NCI-H2107 (cell line): ENCODE measurements at regions not wholly inside any gene's neighbourhood (a gene's known extent, or its start where the extent isn't known, plus 50 kb on each side); places are given as distances from the start of the nearest gene placed in this dataset.

Experiments
- DNase-seq: peaks from one replicate; lab custom pipeline; 2025; lab: John Stamatoyannopoulos, UW

DNA sequence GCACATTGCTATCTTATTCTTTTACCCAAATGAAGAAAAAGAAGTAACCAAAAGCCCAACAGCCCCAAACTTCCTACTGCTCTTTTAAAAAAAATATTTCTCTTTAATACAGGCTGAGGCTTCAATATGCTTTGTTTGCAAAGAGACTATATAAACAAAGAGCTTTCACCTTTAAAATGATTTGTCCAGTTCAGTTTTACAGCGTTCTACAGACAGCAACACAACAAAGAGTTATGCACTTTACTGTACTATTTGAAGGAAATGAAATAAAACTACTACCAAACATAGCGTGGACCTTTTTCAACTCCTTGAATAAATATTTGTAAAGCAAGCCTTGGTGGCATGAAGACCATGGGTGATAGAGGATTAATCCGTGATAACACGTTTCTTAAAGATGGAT is 151.2 kb downstream of the FGF9 start:
- DNase-seq: no peak

DNA sequence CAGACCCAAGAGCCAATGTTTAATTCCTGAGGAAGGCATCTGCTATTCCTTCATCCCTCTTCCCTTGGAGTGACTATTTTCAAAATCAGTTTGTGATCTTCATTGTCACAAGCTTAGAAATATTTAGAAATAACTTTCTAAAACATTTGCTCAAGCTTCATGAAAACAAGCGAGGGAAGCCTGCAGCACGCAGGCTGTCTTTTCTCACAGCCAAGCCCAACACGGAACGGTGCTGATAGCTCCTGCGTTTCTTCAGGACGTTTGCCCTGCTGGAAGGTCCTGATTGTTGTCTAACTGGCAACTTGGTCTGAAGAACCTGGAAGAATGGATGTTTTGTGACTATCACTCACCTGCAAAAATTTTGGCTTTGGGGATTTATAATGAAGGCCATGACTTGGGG is 152.5 kb downstream of the FGF9 start:
- no peak for DNase-seq

DNA sequence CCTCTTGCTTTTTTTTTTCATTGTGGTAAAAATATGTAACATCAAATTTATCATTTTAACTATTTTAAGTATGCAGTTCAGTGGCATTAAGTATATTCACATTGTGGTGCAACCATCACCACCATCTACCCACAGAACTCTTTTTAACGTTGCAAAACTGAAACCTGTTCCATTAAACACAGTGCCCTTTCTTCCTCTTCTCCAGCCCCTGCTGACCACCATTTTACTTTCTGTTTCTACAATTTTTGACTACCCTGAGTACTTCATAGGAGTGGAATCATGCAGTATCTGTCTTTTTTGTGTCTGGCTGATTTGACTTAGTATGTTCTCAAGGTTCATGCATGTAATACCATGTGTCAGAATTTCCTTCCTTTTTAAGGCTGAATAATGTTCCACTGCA is 153.1 kb downstream of the FGF9 start:
- DNase-seq: no peak

DNA sequence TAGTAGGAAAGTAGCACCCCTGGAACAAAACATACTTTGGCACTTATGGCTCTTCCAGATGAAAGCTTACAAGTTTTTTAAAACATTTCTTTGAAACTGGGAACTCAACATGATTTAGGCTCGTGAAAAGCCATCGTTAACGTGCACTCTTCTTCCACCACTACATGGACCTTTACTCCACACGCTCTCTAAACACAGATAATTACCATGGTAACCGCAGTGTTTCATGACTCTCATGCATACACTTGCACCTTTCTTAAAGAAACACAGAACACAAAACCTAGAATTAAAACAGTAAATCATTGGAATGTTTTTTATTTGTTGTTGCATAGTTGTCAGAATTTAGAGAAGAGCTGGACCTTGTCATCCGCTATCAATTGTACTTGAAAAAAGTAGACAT is 154.3 kb downstream of the FGF9 start:
- DNase-seq: no peak

DNA sequence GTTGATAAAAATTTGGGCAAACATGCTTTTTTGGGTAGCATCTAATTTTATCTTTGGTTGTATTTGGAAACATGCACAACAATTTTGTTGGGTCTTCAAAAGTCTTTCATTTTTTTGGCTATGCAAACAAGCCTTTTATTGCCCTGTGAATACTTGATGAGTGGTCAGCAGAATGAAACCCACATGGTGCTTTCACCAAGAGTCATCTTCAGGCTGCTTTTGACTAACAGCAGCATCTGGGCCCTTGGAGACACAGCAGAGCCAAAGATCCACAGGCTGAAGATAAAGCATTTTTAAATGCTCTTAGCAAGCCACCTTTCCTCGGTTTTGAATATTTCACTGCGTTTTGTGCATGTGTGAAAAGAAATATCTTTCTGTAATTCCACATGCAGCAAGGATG is 154.9 kb downstream of the FGF9 start:
- no peak for DNase-seq

DNA sequence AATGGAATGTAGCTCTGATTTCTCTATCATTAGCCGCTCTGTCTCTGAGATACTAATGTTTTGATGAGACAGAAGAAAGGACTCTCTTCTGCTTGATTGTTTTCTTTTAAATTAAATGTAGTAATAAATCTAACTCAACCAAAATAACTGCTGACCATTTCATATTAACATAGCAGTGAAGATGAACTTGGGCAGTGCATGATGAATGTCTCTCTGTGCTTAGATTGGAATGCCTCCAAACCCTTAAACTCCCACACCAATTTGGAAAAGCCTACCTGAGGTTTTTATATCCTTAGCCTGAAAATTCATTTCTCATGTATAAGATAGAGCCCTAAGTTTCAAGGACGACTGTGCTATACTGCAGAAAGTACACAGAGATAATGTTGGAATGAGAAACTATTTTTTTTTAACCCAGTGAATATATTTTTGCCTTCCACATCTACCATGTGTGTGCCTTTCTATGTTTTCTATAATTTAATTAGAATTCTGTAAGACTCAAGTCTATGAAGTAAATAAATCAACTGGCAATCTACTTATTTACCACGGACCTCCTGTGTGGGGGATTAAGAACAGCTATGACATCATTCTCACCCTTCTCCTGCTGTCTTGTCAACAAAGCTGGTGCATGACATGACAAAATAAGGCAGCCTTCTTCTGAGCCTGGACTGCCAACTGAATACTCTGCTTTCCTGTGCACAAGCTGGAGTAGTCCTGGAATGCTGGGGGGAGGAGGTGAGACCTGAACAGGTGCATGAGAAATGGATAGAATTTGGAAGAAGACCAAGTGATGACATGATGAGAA is 155.5 kb downstream of the FGF9 start:
- no peak for DNase-seq

DNA sequence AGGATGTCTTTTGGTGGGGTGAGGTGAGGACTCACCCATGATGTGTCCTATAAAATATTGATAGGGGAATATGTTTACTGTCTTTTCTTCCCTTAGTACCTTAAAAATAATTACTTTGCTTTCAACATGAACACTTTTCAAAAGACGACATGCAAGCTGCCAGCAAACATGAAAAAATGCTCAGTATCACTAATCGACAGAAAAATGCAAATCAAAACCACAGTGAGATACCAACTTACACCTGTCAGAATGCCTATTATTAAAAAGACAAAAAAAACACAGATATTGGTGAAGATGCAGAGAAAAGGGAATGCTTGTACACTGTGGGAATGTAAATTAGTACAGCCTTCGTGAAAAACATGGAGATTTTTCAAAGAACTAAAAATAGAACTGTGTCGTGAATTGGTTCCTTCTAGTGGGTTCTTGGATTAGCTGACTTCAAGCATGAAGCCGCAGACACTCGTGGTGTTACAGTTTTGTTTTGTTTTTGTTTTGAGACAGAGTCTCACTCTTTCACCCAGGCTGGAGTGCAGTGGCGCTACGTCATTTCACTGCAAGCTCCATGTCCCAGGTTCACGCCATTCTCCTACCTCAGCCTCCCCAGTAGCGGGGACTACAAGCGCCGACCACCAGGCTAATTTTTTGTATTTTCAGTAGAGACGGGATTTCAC is 160.9 kb downstream of the FGF9 start:
- no peak for DNase-seq

DNA sequence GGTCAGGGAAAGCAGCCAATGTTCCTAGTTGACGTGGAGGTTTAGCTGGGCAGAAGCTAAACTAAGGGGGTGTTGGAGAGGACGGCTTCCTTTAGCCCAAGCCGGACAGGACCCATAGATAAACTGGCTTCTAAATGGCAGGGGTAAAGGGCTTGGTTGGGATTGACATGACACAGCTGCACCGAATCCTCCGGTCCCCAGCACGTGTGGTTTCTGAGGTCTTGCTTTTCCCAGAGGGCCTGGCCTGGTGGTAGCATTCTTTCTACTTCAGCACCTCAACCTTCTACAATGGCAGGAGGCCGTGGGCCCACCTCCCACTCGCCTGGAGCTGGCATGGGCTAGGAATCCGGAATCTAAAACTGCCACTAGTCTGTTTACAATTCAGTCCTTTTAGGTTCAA is 163.0 kb downstream of the FGF9 start:
- no peak for DNase-seq

DNA sequence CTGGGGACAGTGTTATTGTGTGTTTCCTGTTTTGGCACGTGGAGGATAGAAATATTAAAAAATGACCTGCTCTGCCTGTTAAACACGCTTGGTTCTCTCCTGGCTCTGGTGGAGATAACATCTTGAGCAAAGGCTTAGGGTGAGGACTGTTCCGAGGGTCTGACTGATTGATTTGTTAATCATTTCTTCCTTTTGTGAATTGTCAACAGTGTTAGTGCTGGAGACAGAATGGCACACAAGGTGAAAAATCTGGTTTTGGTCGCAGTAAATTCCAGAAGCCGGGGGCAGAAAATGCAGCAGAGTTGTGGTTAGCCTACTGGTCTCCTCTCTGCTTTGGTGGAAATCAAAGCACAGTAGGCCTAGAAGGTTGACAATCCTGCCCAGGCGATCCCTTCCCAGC is 163.6 kb downstream of the FGF9 start:
- DNase-seq: no peak

DNA sequence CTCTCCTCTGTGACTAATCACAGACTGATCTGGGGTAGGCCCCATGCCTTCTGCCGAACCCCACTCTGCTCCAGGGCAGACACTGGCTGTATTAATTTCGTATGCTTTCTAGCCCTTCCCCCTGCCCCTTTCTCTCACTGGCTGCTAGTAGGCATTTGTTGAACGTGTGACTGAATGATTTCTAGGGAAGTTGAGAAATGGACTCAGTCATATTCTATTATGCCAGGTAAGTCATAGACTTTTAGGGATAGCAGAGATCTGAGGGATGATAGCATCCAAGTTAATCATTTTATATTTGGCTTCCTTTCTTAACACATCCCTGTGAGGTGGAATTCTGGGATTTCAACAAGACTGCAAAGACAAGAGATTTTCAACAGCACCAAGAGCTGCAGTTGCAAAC is 166.4 kb downstream of the FGF9 start:
- DNase-seq: no peak

DNA sequence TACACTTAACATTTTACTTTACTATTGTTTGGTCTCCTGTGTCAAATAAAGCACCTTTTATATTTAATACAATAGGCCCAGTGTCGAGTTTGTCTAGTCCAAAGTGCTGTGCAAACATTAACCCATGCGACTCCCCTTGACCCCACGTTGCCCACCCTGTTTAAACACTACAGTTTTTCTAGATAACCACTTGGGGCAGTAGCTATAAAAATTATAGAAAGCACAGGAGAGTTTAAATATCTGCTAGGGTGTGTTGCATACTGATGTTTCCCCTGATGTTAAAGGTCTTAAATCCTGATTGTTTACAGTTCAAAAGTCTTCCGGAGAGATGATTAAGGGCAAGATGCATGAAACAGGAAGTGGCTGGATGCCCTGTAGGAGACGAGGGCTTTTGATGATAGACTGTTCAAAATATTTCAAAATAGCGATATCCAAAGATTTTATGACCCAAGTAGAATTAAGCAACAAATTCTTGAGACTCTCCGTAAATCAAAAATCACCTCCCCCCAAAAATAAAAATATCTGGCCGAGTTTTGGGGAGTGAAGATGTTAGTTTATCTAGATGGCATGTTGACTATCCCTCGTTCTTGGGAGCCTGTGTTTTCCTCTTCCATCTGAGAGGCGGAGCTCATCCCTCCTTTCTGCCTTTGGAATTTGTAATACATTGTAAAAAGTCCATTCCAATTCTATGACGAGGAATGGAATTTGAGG is 167.1 kb downstream of the FGF9 start:
- no peak for DNase-seq

DNA sequence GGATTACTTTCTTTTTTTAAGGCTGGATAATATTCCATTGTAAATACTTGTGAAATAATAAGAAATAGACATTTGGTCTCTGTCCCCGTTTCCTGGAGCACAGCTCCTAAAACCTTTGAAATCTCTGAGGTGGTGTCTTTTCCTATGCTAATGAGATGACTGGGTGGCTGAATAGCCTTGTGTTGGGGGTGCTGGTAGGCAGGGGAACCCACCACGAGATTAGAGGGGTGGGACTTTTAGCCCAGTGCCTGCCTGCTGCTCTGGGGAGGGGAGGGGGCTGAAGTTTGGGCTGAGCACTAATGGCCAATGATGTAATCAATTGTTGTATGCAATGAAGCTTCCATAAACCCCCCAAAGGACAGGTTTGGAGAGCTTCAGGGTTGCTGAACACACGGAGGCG is 175.7 kb downstream of the FGF9 start:
- DNase-seq: no peak

DNA sequence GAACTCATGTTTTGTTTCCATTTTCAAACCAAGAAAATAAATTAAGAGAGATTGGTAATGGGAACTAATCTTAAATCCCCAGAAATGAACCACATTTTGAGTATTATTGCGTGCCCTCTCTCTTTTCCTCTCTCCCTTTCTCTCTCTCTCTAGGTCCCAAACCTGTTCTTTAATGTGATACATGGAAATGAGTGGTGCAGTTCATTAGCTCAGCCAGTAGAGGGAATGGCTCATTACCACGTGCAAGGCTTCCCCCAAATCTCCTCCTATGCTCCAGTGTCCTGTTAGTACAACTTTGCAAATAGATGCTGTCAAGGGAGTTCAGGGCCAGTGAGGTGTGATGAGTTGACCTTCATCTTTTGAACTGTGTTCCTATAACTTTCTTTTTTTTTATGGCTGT is 178.4 kb downstream of the FGF9 start:
- DNase-seq: no peak

DNA sequence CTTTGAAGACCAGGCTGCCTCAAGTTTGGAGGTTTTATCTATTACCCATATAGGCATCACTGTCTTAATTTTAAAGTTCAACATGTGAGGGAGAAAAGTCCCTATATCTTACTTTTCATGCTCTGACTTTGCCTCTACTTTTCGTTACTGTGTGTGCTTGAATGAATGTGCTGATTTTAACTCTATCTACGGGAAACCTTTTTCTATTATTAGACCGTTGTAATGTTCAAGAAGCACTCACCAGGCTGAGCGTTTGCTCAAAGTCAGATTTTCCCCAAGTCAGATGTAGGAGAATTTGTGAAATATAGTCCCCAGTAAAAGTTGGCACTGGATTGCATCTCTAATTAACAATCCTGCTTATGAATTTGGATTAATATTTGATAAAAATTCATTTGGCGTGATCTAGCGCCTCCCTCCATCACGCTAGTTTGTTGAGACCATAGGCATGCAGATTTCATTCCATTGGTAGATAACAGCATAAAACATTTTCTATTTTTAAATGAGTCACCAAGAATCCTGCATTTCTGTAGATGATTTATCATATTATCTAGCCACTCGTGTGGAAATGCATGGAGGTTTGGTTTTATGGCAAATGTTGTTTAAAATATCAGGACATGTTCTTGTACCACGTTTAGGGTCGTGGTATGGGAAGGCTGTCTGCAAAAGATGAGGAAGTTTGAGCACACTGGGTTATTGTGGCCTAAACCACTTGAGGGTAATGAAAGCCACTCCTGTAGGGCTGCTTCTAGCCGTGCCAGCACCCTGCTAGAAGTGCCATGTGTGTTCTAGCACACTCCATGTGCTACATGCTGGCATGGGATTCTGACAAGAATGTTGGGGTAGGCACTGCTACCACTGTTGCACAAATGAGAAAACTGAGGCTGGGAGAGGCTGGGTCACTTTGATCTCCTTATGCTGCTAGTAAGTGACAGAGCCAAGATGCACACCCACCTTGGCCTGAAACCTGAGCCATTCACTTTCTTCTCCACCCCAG is 179.4 kb downstream of the FGF9 start:
- no peak for DNase-seq

DNA sequence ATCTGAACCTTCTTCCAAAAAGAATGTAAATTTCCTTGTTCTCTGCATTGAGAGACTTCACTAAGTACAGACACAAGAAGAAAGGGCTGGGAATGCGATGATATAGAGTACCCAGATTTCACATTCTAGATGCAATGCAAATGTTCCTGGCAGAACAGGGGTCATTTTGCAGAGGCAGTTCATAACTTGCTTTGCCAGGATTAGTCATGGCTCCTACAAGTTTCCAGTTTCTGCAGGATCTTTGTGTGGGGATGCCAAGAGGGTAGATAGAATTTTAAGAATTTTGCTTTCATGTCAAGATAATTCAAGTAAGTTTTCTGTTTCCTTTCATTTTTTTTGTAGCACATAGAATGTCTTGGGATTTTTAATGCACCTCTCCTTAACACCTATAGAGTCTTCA is 181.2 kb downstream of the FGF9 start:
- no peak for DNase-seq

DNA sequence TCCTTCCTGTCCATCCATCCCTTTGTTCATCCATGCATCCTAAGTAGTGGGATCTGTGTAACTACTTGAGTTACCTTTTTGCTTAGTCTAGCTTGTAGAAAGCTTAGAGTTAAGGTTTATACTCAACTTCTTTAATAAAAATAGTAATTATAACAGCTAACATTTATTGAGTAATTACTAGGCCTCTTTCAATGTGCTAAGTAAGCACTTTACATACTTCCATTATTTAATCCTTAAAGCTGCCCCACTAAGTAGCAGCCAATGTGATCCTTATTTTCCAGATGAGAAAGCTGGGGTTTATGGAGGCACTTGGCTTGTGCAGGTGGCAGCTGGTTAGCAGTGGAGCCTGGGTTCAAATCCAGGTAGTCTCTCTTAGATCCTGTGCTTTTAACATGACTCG is 182.9 kb downstream of the FGF9 start:
- no peak for DNase-seq

DNA sequence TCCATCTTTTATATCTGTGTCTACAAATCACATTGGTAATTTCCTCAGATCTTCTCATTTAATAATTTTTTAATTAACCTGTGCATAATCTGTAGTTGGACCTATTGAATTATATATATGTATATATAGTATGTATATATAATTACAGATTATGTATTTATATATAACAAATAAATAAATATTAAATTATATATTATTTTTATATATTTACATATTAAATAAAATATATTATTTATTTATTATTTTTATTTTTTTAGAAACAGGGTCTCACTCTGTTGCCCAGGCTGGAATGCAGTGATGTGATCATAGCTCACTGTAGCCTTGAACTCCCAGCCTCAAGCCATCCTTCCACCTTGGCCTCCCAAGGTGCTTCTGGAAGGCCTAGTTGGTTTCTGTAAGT is 197.9 kb downstream of the FGF9 start:
- DNase-seq: no peak

DNA sequence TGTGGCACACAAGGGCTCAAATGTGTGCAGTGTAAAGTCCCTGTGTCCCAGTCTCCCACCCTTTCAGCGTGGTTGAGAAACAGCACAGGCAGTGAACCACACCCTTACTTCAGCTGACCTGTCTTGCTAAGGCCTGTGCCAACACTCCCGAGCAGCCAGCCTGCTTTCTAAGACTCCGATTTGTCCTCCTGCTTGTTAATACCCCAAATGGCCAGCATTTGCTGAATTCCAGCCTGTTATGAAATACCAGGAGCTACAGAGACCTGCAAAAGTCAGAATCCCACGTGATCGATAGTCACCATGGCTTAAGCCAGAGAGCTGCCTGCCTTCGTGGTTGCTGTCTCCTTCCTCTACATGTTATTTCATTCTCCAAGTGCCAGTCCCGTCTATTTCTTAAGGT is 200.5 kb downstream of the FGF9 start:
- no peak for DNase-seq

DNA sequence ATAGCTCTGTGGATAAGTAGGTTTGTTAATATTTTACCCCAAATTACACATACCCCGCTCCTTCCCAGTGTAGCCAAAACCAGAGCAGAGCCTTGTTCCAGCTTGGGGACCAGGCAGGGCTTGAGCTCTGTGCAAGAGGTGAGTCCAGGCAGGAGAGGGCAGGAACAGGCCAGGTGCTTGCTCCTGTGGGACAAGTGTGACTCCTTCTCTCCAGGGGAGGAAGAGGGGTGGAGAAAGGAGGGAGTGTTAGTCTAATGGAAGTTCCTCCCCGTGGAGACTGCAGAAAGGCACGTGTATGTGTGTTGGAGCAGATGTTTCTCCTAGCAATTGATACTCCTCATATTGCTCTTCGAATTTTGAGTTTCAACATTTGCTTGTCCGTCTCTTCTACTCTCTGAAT is 201.0 kb downstream of the FGF9 start:
- no peak for DNase-seq

DNA sequence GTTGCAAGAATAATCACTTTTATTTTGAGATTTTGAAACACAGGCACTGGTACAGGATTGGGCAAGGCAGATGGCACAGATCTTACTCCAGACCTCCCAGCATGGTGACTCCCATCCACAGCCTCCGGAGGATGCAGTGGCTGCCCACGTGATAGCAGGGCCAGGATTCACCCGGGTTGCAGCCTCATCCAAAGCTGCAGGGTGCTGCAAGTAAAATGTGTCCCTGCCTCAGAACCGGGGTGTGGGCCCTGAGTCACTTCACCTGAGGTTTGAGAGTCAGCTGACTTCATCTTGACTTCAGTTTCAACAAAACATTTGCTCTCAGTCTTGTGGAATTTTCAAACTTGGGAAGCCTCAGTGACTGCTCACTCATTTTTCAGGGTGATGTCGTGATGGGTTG is 201.9 kb downstream of the FGF9 start:
- no peak for DNase-seq

DNA sequence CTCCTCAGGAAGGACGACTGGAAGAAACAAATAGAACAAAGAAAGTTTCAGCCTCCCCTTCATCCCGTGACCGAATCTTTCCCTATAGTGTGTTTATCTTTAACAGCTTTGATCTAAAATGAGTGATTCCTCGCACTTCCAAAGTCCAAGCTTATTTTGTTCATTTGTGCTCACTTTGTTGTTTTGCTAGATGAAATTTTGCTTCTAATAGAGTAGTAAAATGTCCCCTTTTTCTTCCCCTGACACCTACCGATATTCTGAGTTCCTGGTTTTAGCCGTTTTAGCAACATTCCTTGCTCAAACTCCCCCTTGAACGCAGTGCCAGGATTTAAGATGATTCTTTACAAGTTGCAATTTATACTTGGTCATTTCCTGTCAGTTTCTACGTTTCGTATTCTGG is 204.2 kb downstream of the FGF9 start:
- no peak for DNase-seq

DNA sequence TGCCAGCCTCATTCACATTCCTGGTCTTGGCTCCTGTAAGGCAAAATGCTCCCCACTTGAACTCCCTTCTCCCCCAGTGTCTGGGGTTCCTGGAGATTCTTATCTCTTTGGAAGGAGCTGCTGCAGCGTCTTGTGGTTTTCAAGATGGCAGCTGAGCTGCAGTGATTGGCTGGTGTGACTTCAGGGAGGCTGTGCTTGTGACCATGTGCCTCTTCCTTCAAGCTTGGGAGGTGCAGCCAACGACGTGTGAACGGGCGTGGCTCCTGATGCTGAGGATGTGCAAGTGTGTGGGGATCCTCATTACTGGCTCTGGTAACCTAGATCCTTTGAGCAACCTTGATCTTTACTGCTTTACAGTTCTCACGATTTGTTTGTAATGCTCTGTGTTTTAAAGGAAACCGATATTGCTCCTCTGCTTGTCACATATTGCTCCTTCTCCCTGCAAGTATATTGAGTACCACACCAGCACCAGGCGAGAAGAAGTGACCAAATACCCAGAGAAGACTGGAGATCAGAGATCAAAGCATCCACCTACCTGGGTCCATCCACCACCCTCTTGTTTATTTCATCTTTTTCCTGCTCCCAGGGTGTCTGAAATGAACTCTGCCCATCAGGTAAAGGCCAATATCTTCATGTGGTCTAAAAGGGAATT is 208.5 kb downstream of the FGF9 start:
- no peak for DNase-seq
